GM19099 (cell line): ENCODE measurements at regions not wholly inside any gene's neighbourhood (a gene's known extent, or its start where the extent isn't known, plus 50 kb on each side); places are given as distances from the start of the nearest gene placed in this dataset.
A peak's percentile ranks its signal among the peaks of the same experiment; 100 is the strongest.

Experiments
- POLR2A ChIP-seq: IDR thresholded peaks from 3 replicates; pipeline ENCODE4 v1.6.1; 2011; ENCODE audit warnings: low read depth; ENCODE audit not compliant: insufficient read length; ENCODE audit errors: extremely low read depth

DNA sequence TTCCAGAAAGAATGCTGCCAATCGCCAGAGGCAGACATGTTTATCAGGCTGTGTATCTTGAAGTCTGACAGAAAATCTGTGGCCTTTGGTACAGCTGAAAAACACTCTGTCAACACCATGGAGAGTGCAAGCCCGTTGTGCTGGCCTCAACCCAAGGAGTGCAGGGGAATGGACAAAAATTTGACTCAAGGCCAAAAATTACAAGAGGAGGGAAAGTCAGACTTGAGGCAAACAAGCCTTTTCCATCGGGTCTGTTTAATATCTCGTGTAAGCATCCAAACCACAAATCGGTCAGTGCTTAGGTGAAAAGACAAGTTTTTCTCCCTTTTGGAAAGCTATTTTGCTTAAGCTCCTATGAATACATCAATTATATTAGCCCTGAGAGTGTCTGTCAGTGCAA, 305.3 kb upstream of the NFE2L3 start:
- TF ChIP-seq POLR2A, result no peak

DNA sequence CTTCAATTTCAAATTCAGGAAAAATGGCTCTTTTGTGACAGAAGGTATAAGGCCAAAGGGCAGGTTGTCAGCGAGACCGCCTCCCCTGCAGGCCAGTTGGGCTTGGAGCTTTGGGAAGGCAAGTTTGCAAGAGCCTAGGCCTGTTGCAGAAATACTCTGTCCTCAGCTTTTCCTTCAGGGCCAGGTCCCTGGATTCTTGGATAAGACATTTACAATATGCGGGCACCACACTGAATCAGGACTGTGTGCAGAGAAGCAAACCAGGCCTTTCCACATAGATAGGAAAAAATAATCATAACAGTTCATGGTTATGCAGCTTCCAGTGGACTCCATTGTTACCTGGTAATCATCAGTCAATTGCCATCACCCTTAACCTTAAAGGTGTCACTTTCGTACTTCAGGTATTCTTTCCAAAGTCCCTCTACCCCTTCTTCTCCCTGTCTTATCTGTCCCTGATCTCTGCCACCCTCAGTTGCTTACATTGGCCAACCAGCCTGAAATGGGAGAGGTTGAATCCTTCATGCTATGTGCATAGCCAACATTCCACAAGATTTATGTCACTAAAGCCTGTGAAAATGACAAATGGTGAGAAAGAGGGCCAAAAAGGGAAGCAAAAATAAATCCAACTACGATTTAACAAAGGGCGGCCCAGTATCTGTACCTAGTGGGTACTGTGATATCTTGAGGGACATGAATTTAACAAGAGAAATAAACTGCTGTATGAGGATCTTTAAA, 304.5 kb upstream of the NFE2L3 start:
- TF ChIP-seq POLR2A, result no peak

DNA sequence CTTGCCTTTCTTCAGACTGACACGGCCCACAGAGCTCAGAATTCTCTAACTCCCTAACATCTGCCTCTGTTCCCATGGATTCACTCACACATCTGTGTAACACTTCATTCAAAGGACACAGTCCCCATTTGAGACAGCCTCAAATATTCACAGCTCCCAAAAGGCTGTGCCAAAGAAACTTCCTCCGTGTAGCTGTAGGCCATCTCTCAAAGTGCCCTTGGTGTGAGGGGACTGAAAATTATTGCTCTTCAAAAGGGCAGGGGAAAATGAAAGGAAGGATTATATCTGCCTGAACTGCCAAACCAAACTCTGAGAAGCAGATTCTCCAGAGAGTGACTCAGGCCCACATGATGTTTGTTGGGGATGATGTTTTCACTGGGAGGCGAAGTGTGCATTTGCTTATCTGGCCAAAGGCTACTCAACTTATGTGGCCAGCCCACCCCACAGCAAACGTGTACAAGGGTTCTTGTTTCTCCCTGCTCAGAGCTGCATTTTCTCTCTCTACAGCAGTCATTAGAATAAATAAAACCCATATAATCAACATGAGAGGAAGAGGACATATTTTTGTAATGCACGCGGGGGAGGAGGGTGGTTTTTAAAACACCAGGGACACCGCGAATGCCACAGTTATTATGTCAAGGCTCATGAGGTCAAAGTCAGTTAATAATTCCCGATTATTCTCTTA, 302.4 kb upstream of the NFE2L3 start:
- TF ChIP-seq POLR2A, result no peak

DNA sequence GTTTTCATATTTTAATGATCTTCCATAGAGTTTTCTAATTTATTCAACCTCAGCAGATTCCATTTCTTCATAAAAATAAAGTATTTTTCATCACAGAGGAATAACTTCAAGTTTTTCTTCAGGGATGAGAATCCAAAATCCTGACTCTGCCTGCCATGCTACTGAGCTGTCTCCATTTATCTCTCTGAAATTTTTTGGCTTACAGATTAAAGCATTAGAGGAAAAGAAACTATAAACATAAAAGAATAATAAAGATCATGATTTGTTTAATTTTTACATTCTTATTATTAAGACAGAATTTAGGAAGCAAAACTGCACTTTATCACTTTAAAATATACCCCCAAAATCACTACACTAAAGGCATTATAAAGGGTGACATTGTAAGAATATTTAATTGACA, 301.8 kb upstream of the NFE2L3 start:
- TF ChIP-seq POLR2A, result no peak

DNA sequence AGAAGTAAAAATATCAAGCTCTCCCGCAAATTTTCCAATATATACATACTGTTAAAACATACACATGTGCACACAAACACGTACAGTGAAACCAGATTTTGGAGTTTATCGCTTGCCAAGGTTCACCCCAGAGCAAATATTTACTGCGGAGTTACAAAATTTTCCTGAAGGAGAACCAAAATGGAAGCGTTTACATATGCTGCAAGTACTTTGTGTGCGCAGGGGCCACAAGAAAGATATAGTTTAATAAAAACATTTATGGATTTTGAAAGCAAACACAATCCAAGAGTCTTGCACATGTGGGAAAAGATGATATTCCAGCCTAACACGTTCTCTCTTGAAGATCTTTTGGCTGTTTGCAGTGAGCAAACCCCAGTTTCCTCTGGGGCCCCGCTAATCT, 301.3 kb upstream of the NFE2L3 start:
- TF ChIP-seq POLR2A, result no peak

DNA sequence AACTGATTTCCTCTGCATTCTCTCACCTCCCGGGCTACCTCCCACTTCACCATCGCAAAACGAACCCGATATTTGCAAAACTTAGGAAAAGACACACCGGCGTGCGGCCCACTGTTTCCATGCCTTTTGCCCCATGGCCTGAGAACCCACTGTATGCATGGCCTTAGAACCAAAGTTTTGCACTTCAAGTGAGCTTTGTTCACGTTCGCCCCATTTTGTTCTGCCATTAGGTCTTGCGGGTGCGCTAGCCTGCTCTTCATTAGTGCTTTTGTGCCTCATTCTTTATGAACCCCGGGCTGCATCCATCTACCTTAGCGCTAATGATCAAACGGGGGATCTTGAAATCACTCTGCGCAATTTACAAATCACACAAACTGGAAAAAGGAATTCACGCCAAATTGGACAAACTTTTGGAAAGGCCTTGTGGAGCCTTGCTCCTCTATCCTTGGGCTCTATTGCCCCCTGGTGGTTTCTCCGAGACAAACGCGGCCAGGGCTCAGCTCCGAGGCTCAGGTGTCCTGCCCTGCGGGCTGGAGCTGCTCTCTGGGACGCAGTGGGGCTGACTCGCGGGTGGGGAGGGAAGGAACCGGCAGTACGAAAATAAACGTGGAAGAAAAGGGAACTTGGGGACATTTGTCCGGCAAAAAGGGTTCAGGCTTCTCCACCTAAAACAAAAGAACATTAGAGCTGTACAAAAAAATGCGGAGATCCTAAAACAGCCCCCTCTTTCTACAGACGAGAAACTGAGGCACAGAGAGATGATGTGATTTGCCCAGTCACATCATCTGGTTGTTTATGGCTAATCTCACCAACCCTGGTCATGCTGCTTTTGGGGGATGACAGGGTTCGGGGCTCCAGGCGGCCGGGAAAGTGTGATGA, 300.4 kb upstream of the NFE2L3 start:
- no peak for TF ChIP-seq POLR2A

DNA sequence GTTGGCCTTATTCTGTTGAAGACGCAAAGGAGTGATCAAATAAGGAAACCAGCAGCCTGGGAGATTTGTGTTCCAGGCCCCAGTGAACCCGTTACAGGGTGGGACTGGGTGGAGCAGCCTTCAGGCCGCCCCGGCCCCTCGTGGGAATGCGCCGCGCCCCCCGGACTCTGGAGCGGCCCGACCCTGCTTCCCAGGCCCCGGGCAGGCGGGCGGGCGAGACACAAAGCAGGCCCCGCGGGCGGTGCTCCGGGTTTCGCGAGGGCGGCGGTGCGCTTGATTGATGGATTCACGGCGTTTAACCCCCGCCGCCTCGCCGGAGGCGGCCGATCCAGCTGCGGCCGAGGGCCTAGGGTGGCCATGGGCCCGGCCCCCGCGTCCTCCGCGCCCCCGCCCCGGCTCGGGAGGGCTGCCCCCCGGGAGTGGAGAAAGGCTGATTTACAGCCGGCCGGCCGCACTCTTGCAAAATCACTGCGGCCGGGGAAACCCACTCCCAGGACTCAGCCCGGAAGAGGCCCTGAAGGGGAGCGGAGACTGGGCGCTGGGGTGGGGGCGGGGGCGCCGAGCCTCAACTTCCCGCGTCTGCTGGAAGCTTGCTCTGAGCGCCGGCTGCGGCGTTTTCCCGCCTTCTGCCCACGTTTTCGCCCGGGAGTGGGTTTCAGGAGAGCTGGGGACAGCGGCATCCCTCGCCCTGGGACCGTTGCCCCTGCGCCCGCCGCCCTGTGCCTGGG, 299.6 kb upstream of the NFE2L3 start:
- peak; percentile 18 for TF ChIP-seq POLR2A

DNA sequence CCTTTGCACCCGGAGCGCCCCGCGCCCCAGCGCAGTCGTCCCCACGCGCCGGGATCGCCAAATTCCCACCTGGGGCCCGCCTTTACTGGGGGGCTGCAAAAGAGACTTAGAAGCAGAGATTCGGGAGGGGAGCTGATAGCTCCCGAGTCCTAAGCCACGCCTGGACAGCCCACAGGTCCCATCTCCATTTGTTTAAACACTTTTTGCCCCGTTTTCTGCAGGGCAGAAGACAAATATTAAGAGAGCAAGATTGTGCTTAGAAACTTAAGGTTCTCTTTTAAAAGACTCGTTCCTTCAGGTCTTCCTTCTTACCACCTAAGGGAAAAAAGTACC, 299.1 kb upstream of the NFE2L3 start:
- no peak for TF ChIP-seq POLR2A

DNA sequence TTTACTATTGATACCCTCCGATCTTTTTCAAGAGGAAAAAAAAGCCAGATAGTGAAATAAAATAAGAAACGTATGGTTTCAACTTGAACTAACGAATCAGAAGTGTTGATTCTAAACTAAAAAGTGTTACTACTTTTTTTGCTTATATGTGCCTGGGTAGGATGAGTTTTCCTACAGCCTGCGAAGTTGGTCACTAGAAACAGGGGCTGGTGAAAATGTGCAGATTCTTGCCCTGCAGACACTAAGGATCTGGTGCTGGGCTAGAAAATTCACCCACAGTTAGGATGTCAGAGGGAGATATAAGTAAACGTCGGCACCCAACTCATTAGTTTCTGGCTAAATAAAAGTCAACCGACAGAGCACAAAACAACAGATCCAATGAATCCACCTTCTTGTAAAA, 298.7 kb upstream of the NFE2L3 start:
- no peak for TF ChIP-seq POLR2A

DNA sequence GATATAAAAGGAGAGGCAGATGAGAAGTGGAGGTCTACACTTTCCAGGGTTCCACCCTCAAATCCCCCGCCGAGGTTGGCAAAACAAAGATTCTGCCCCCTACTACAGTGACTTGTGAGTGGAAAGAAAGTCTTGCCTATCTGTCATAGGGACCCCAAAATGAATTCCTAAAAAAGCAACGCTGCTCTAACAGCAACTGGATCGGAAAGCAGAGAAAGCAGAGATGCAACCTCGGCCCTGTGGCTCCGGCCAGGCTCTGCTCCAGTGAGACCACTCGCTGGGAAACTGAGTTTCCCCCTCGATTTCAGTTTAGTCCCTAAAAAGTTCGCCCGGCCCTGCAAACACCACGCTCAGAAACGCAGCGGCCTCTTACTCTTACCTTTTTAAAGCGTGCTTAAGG, 297.9 kb upstream of the NFE2L3 start:
- TF ChIP-seq POLR2A, result no peak

DNA sequence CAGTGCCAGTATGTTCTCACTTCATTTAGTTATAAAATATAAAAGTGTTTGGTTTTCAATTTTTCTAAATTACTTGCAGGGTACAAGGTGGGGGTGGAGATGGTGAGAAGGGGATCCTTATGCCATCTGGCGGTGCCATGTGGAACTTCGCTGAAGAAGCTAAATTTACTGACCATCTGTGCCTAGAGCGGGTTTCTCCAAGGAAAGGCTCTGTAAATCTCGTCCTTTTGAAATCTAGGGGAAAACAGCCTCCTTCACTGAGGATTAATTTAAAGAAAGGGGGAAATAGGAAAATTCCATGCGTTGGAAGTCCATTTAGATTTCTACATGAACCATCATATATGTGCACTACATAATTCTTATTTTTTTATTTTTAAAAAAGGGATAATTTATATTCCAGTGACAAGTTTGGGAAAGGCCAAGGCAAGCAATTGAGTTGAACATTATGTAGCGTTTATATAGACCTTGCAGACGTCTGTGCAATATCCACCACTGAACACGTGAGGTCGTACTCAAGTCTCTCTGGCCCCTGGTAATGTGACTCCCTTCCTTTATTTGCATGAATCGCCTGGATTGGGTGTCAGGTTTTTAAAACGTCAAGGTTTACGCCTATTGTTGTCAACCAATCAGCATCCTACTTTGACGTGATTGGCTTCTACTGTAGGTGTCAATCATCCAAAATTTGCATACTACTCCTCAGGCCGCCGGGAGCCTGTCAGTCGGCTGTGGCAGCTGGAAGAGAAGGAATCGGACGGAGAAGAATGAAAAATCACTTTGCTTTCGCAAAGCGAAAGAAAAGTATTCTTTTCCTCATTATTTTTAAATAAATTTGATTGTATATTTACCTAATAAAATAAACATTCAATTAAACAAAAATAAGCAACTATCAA, 297.1 kb upstream of the NFE2L3 start:
- peak; percentile 64 for TF ChIP-seq POLR2A

DNA sequence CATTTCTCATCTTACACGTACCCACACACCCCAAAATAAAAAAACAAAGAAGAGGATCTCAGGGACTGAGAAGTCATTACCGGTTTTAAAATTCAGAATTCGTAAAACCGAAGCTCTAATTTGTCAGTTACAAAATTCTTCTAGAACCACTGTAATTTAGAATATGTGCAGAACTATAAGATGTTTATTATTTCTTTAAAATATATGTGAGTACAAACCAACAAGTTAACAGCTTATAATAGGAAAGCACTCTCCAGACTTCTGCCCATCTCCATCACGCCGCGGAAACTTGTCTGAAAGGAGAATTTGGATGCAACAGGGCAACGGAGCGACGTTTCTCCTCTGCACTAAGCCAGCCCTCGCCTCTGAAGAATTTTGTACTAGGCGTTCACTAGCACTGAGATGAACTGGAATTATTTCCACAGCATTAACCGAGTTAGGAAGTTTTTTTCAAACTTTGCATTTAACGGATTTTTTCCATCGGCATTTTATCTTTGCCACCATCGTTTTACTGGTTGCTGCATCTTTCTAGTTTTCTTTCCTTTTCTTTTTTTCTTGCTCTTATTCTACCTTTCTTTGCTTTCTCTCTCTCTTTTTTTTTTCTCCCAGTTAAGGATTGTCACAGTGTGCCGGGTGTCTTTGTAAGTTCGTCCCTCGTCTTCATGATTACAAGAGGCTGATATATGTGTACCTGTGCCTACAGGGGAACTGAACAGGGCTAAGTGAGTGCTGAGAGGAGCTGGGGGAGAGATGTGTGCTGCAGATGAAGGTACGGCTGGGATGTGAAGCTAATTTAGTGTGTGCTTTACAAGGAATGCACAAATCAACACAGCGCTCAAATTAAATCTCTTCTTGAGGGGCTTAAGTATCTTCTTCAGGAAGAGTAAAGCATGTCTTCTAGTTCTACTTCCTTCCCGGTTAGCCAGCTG, 295.9 kb upstream of the NFE2L3 start:
- no peak for TF ChIP-seq POLR2A

DNA sequence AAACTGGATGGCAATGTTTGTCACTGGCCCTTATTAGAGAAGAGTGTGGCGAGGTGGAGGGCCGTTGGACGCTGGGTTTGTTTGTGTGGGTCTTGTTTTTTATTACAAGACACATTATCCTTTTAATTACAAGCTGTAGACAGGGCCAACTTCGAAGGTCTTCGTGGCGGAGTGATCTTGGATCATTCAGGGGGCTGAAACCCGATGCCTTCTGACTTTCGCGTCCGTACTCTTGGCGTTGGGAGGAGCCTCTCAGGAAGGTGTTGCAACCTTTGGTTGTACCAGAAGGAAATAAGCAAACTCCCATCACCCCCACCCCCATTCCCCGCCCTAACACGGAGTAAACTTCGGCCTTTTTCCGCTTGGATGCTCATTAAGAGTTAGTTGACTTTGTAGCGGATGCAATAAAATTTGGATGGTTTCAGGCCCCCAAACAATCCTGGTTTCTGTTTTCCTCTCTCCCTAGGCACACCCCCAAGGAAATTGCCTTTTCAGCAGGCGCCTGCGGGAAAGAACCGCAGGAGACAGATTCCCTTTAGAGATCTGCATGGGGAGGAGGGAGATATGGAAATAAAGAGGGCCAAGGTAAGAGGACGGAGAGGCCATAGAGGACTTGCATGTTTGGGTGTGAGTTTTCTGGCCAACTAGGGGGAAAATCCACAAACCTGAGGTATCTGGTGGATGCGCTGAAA, 294.5 kb upstream of the NFE2L3 start:
- no peak for TF ChIP-seq POLR2A

DNA sequence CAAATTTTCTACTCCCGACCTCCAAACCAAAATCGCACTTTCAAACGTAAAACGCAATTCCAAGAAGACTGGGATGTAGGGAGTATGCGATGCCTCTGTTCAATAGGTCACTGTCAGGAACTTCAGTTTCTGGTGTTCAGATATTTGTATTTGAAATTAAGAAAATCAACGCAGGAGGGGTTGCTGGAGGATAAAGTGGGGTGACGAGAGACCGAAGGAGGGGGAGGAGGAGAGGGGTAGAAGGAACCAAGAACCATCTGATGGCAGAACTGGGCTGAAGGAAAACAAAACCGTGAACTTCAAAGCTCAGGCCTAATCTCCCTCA, 293.8 kb upstream of the NFE2L3 start:
- peak; percentile 8 for TF ChIP-seq POLR2A
